GM18517 (cell line): ENCODE measurements at regions not wholly inside any gene's neighbourhood (a gene's known extent, or its start where the extent isn't known, plus 50 kb on each side); places are given as distances from the start of the nearest gene placed in this dataset.
"Not testable (repeated sequence)": the region's sequence is repeated elsewhere in the genome, so short reads cannot be mapped to it uniquely, and the experiment has no call there.

Experiments used
- ATAC-seq: cut with Tn5 transposase; IDR thresholded peaks from one replicate; pipeline ENCODE4 v1.9.1; 2021; ENCODE audit warnings: mild to moderate bottlenecking, moderate library complexity; ENCODE audit not compliant: unreplicated experiment

GRCh38 chr18:56489893-56490292, 148.5 kb downstream of the TXNL1 start:
- ATAC-seq, result no peak

- ATAC-seq, result no peak
Measured at GRCh38 chr18:56488739-56489138, 149.7 kb downstream of the TXNL1 start.

- ATAC-seq, result no peak
Measured at GRCh38 chr18:56487801-56488200, 150.6 kb downstream of the TXNL1 start.

- ATAC-seq, result no peak
Measured at GRCh38 chr18:56483386-56483785, 155.0 kb downstream of the TXNL1 start.

GRCh38 chr18:56482813-56483212, 155.6 kb downstream of the TXNL1 start:
- not testable (repeated sequence) for ATAC-seq

GRCh38 chr18:56481751-56482150, 156.6 kb downstream of the TXNL1 start:
- ATAC-seq, result no peak

- no peak for ATAC-seq
Measured at GRCh38 chr18:56479841-56480240, 158.6 kb downstream of the TXNL1 start.

- ATAC-seq, result no peak
Measured at GRCh38 chr18:56475250-56475649, 163.1 kb downstream of the TXNL1 start.

GRCh38 chr18:56473400-56474024, 164.9 kb downstream of the TXNL1 start:
- no peak for ATAC-seq

- ATAC-seq, result no peak
Measured at GRCh38 chr18:56470406-56471351, 167.7 kb downstream of the TXNL1 start.

- ATAC-seq, result no peak
Measured at GRCh38 chr18:56469582-56469981, 168.8 kb downstream of the TXNL1 start.

- no peak for ATAC-seq
Measured at GRCh38 chr18:56468396-56468795, 170.0 kb downstream of the TXNL1 start.

- no peak for ATAC-seq
Measured at GRCh38 chr18:56462276-56462675, 176.1 kb downstream of the TXNL1 start.

GRCh38 chr18:56461151-56461550, 177.2 kb downstream of the TXNL1 start:
- ATAC-seq, result no peak

GRCh38 chr18:56460581-56460980, 177.8 kb downstream of the TXNL1 start:
- no peak for ATAC-seq

GRCh38 chr18:56458770-56459712, 179.4 kb downstream of the TXNL1 start:
- no peak for ATAC-seq

GRCh38 chr18:56455874-56456273, 182.5 kb downstream of the TXNL1 start:
- ATAC-seq, result no peak

GRCh38 chr18:56455141-56455540, 183.3 kb downstream of the TXNL1 start:
- ATAC-seq, result no peak

- no peak for ATAC-seq
Measured at GRCh38 chr18:56453631-56454030, 184.8 kb downstream of the TXNL1 start.

GRCh38 chr18:56451188-56451587, 187.2 kb downstream of the TXNL1 start:
- no peak for ATAC-seq

GRCh38 chr18:56448751-56449150, 189.6 kb downstream of the TXNL1 start:
- ATAC-seq, result no peak
